Fibroblast of lung (primary cell): ENCODE measurements at regions not wholly inside any gene's neighbourhood (a gene's known extent, or its start where the extent isn't known, plus 50 kb on each side); places are given as distances from the start of the nearest gene placed in this dataset.
"Not testable (repeated sequence)": the region's sequence is repeated elsewhere in the genome, so short reads cannot be mapped to it uniquely, and the experiment has no call there.

Experiments used
- DNase-seq, 2 donors: peaks; one replicate each; pipeline versions ENCODE4 v3.0.0 to v3.0.0-alpha.2; 2010; ENCODE audit warnings: low read depth in 2 of 2
- H2AFZ ChIP-seq: 2 replicates; pipeline ENCODE4 v1.5.1; 2012; ENCODE audit warnings: low read length, control low read depth, inconsistent platforms
- H3K27ac ChIP-seq: 2 replicates; pipeline ENCODE4 v1.5.1; 2011; ENCODE audit warnings: low read length, control low read depth; ENCODE audit not compliant: insufficient read depth
- H3K27me3 ChIP-seq: 2 replicates; pipeline ENCODE4 v1.5.1; 2011; ENCODE audit warnings: mild to moderate bottlenecking, low read length; ENCODE audit not compliant: control insufficient read depth, insufficient read depth
- H3K36me3 ChIP-seq: 2 replicates; pipeline ENCODE4 v1.5.1; 2011; ENCODE audit warnings: low read length; ENCODE audit not compliant: control insufficient read depth, insufficient read depth
- H3K4me1 ChIP-seq: 2 replicates; pipeline ENCODE4 v1.5.1; 2011; ENCODE audit warnings: low read length; ENCODE audit not compliant: control insufficient read depth, insufficient read depth; ENCODE audit errors: extremely low read depth
- H3K4me2 ChIP-seq: 2 replicates; pipeline ENCODE4 v1.5.1; 2011; ENCODE audit warnings: low read length, control low read depth; ENCODE audit not compliant: insufficient read depth; ENCODE audit errors: extremely low read depth
- H3K4me3 ChIP-seq, 4 experiments: fragments of 200-600 bp in 1 of 4; sonication (generic) in 1 of 4; replicated peaks in 1 of 4; 2 replicates each; pipeline ENCODE4 v1.5.1; 2011 to 2016; ENCODE audit warnings: low read length in 4 of 4, low read depth in 3 of 4, mild to moderate bottlenecking in 3 of 4, control low read depth in 2 of 4, inconsistent platforms in 1 of 4, mixed read lengths in 1 of 4; ENCODE audit not compliant: insufficient read depth in 1 of 4; ENCODE audit errors: control extremely low read depth in 1 of 4
- H3K79me2 ChIP-seq: 2 replicates; pipeline ENCODE4 v1.5.1; 2012; ENCODE audit warnings: mild to moderate bottlenecking, low read length, inconsistent platforms; ENCODE audit not compliant: control insufficient read depth, insufficient read depth
- H3K9ac ChIP-seq: 2 replicates; pipeline ENCODE4 v1.5.1; 2011; ENCODE audit warnings: mild to moderate bottlenecking, low read length, control low read depth; ENCODE audit not compliant: insufficient read depth
- H3K9me3 ChIP-seq: 2 replicates; pipeline ENCODE4 v1.5.1; 2012; ENCODE audit warnings: low read depth, low read length; ENCODE audit not compliant: control insufficient read depth, insufficient read depth
- H4K20me1 ChIP-seq: 2 replicates; pipeline ENCODE4 v1.5.1; 2011; ENCODE audit warnings: low read length; ENCODE audit not compliant: control insufficient read depth, insufficient read depth; ENCODE audit errors: extremely low read depth
- EZH2 ChIP-seq: IDR thresholded peaks from 2 replicates; pipeline ENCODE4 v1.5.1; 2012; ENCODE audit warnings: low read length, control low read depth, mild to moderate bottlenecking; ENCODE audit errors: missing control alignments
- TF ChIP-seq, protein P1 (sequence below), 2 donors: IDR thresholded peaks in 1 of 2; conservative IDR thresholded peaks in 1 of 2; 1 replicate in 1 of 2; 2 replicates in 1 of 2; pipeline ENCODE4 v1.5.1; 2011 to 2012; ENCODE audit warnings: low read length in 2 of 2, control low read depth in 1 of 2, inconsistent platforms in 1 of 2, low read depth in 1 of 2, mild to moderate bottlenecking in 1 of 2

GRCh38 chr21:18743531-18743930 is 339.9 kb upstream of the TMPRSS15 start:
- no peak overlapping the region for H3K4me2 ChIP-seq
- H3K36me3 ChIP-seq, result no peaks in the 10 kb centered on the region
- no peaks in the 10 kb centered on the region for H3K4me1 ChIP-seq
- H3K79me2 ChIP-seq, result no peaks in the 10 kb centered on the region
- no peaks in the 10 kb centered on the region for H3K27me3 ChIP-seq
- H3K9ac ChIP-seq, result no peak overlapping the region
- no peaks in the 10 kb centered on the region for H4K20me1 ChIP-seq
- H3K27ac ChIP-seq, result no peak overlapping the region
- TF ChIP-seq, protein P1, sequence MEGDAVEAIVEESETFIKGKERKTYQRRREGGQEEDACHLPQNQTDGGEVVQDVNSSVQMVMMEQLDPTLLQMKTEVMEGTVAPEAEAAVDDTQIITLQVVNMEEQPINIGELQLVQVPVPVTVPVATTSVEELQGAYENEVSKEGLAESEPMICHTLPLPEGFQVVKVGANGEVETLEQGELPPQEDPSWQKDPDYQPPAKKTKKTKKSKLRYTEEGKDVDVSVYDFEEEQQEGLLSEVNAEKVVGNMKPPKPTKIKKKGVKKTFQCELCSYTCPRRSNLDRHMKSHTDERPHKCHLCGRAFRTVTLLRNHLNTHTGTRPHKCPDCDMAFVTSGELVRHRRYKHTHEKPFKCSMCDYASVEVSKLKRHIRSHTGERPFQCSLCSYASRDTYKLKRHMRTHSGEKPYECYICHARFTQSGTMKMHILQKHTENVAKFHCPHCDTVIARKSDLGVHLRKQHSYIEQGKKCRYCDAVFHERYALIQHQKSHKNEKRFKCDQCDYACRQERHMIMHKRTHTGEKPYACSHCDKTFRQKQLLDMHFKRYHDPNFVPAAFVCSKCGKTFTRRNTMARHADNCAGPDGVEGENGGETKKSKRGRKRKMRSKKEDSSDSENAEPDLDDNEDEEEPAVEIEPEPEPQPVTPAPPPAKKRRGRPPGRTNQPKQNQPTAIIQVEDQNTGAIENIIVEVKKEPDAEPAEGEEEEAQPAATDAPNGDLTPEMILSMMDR (conservative IDR thresholded peaks at IDR 0.05 in 1 of 2, IDR thresholded peaks at IDR 0.05 in 1 of 2; ENCODE audit: low read depth in 1 of 2, low read length in 2 of 2), result no peak
- no peak for TF ChIP-seq EZH2
- H3K9me3 ChIP-seq, result no peaks in the 10 kb centered on the region
- DNase-seq, result no peak
- no peak overlapping the region for H3K4me3 ChIP-seq
- no peak overlapping the region for H2AFZ ChIP-seq

- no peaks in the 10 kb centered on the region for H3K9me3 ChIP-seq
- H3K36me3 ChIP-seq, result no peaks in the 10 kb centered on the region
- H2AFZ ChIP-seq, result no peak overlapping the region
- no peak overlapping the region for H3K27ac ChIP-seq
- no peaks in the 10 kb centered on the region for H3K27me3 ChIP-seq
- no peak for TF ChIP-seq EZH2
- TF ChIP-seq, protein P1 (conservative IDR thresholded peaks at IDR 0.05 in 1 of 2, IDR thresholded peaks at IDR 0.05 in 1 of 2; ENCODE audit: low read depth in 1 of 2, low read length in 2 of 2), result no peak
- no peaks in the 10 kb centered on the region for H4K20me1 ChIP-seq
- H3K79me2 ChIP-seq, result no peaks in the 10 kb centered on the region
- no peak for DNase-seq
- no peak overlapping the region for H3K4me3 ChIP-seq
- no peaks in the 10 kb centered on the region for H3K4me1 ChIP-seq
- H3K4me2 ChIP-seq, result no peak overlapping the region
- H3K9ac ChIP-seq, result no peak overlapping the region
Measured at GRCh38 chr21:18744840-18745239, 341.3 kb upstream of the TMPRSS15 start.

DNA sequence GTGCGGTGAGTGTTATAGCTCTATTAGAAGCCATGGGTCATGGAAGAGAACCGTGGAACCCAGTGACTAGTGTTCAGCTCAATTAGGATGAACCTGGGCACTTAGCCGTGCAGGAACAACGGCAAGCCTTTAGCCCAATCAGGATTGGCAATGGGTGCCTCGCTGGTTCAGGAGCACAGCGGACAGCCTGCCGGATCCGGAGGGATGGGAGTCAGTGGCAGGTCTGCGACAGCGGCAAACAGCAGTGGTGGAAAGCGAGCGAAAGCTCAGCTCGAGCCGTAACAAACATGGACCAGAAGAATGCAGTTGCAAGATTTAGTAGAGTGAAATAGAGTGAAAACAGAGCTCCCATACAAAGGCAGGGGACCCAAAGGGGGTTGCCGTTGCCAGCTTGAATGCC is 349.3 kb upstream of the TMPRSS15 start:
- not testable (repeated sequence) for H2AFZ ChIP-seq, H3K36me3 ChIP-seq, H3K4me1 ChIP-seq, H3K4me2 ChIP-seq, H3K27ac ChIP-seq, H3K79me2 ChIP-seq, H3K9ac ChIP-seq, H3K9me3 ChIP-seq, DNase-seq, H4K20me1 ChIP-seq, H3K4me3 ChIP-seq, H3K27me3 ChIP-seq

- H3K9ac ChIP-seq, H3K79me2 ChIP-seq: not testable (repeated sequence)
Measured at GRCh38 chr21:18756272-18756671, 352.7 kb upstream of the TMPRSS15 start.

More at GRCh38 chr21:18756272-18756671, 352.7 kb upstream of the TMPRSS15 start:
- not testable (repeated sequence) for H3K27me3 ChIP-seq, H3K9me3 ChIP-seq, H3K4me1 ChIP-seq, H2AFZ ChIP-seq, H4K20me1 ChIP-seq, H3K36me3 ChIP-seq, H3K4me3 ChIP-seq, H3K4me2 ChIP-seq, H3K27ac ChIP-seq, DNase-seq
